ENCODE measurements at regions not wholly inside any gene's neighbourhood (a gene's known extent, or its start where the extent isn't known, plus 50 kb on each side); places are given as distances from the start of the nearest gene placed in this dataset.

DNA sequence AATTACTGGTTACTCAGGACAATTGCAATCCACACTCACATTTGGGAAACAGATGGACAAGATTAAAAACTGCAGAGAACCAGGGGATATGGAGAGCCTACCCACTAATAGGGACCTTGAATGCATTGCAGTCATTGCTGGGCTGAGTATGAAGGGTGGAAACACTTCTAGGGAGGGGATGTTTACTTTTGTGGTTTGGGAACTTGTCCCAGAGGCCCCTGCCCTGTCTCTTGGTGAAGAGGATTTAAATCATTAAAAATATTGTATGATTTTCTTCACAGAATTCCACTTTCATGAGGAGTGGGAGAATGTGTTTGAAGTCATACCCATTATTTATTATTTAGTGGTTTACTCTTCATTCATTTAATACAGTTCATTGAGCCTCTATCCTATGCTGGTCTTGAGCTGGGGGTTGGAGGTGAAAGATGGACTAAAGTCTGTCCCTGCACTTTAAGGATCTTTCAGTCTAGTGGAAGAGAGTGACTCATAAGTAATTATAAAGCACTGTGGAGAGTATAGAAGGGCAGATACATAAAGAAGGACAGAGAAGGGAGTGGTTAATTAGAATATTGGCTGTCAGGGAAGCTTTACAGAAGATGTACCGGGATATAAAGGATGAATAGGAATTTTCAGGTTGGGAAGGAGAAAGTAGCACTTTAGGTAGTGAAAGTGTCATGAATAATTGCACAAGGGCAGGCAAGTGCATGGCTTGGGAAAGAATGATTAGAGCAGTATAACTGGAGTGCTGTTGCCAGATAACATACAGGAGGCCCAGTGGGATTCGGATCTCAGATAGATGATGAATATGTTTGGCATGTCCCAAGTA lies 313.4 kb downstream of the LPIN1 start:
- Histone ChIP-seq H3K9me3 (ENCODE audit: low read depth) (no peaks in the 10 kb centered on the region), H3K4me2 (no peak overlapping the region), H3F3A (ENCODE audit: low read depth) (no peaks in the 10 kb centered on the region), H3K9ac (no peak overlapping the region), H3K79me2 (ENCODE audit: low read depth) (no peaks in the 10 kb centered on the region), H4K20me1 (ENCODE audit: low read depth) (no peaks in the 10 kb centered on the region), H3K4me3 (no peak overlapping the region), H3K36me3 (no peaks in the 10 kb centered on the region), H3K4me1 (peaks cover 8% of the 10 kb centered on the region), H3K27me3 (no peaks in the 10 kb centered on the region), H2AFZ (replicated peaks) (no peak overlapping the region), H3K27ac (no peak overlapping the region)
- DNase-seq (ENCODE audit: low spot score): no peak
- Mint-ChIP-seq H3K36me3 (no peaks in the 10 kb centered on the region), H3K27me3 (ENCODE audit: insufficient read depth, low read depth) (peaks cover 2% of the 10 kb centered on the region), H3K4me1 (peaks cover 15% of the 10 kb centered on the region), H3K27ac (no peak overlapping the region), H3K4me3 (no peak overlapping the region), H3K9me3 (peaks cover 4% of the 10 kb centered on the region)
- no peak for TF ChIP-seq EZH2 (IDR thresholded peaks at IDR 0.05)
- TF ChIP-seq EZH2phosphoT487 (IDR thresholded peaks at IDR 0.05): no peak
- TF ChIP-seq, protein P1, sequence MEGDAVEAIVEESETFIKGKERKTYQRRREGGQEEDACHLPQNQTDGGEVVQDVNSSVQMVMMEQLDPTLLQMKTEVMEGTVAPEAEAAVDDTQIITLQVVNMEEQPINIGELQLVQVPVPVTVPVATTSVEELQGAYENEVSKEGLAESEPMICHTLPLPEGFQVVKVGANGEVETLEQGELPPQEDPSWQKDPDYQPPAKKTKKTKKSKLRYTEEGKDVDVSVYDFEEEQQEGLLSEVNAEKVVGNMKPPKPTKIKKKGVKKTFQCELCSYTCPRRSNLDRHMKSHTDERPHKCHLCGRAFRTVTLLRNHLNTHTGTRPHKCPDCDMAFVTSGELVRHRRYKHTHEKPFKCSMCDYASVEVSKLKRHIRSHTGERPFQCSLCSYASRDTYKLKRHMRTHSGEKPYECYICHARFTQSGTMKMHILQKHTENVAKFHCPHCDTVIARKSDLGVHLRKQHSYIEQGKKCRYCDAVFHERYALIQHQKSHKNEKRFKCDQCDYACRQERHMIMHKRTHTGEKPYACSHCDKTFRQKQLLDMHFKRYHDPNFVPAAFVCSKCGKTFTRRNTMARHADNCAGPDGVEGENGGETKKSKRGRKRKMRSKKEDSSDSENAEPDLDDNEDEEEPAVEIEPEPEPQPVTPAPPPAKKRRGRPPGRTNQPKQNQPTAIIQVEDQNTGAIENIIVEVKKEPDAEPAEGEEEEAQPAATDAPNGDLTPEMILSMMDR (IDR thresholded peaks at IDR 0.05): no peak

GRCh38 chr2:12060886-12061285 lies 314.5 kb downstream of the LPIN1 start:
- Histone ChIP-seq H3K4me3 (no peak overlapping the region), H3K9me3 (ENCODE audit: low read depth) (no peaks in the 10 kb centered on the region), H3K27me3 (no peaks in the 10 kb centered on the region), H4K20me1 (ENCODE audit: low read depth) (no peaks in the 10 kb centered on the region), H3K36me3 (no peaks in the 10 kb centered on the region), H2AFZ (replicated peaks) (no peak overlapping the region), H3K79me2 (ENCODE audit: low read depth) (no peaks in the 10 kb centered on the region), H3K4me1 (peaks cover 8% of the 10 kb centered on the region), H3K4me2 (no peak overlapping the region), H3K9ac (no peak overlapping the region), H3F3A (ENCODE audit: low read depth) (no peaks in the 10 kb centered on the region), H3K27ac (no peak overlapping the region)
- Mint-ChIP-seq H3K36me3 (no peaks in the 10 kb centered on the region), H3K4me3 (no peak overlapping the region), H3K27ac (no peak overlapping the region), H3K4me1 (peaks cover 15% of the 10 kb centered on the region), H3K9me3 (peaks cover 4% of the 10 kb centered on the region), H3K27me3 (ENCODE audit: insufficient read depth, low read depth) (no peaks in the 10 kb centered on the region)
- no peak for DNase-seq (ENCODE audit: low spot score)
- TF ChIP-seq EZH2 (IDR thresholded peaks at IDR 0.05): no peak
- TF ChIP-seq, protein P1 (IDR thresholded peaks at IDR 0.05): no peak
- no peak for TF ChIP-seq EZH2phosphoT487 (IDR thresholded peaks at IDR 0.05)

DNA sequence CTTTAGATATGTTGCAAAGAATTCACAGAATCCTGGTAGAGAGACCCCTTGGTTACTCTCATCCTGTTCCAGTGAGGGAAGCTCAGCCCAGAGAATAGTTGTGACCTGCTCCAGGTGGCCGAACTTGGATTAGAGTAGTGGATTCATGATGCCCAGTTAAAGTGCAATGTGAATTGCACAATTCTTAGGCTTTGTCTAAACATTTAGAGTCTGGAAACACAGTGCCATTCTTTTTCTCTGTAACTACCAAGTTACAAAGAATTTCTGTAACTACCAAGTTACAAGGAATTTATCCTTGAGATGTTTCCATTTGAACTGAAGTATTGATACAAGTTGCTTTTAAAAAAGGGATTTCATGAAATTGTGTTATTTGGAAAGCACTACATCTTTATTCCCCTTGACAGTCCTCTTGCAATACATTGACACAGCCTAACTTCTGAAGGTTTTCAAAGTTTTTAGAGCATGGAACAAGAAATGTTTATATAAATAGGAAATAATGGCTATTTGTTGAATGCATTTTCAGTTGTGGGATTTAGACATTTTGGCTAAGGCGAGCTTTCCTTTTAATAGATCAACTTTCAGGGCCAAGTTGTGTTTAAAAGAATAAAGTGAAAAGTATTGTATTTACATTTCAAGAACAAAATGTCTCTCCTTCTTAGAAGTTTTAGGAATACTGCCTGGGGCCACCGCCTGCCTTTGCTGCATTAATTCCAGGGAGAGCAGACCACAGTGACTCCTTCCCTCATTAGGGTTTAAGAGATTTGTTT lies 315.0 kb downstream of the LPIN1 start:
- Histone ChIP-seq H3K79me2 (ENCODE audit: low read depth) (no peaks in the 10 kb centered on the region), H3K4me2 (no peak overlapping the region)

More for the DNA sequence above, 315.0 kb downstream of the LPIN1 start:
- Mint-ChIP-seq H3K9me3 (peaks cover 4% of the 10 kb centered on the region), H3K36me3 (no peaks in the 10 kb centered on the region), H3K4me1 (peaks cover 14% of the 10 kb centered on the region), H3K4me3 (no peak overlapping the region), H3K27me3 (ENCODE audit: insufficient read depth, low read depth) (no peaks in the 10 kb centered on the region), H3K27ac (no peak overlapping the region)
- Histone ChIP-seq H3K4me1 (peaks cover 8% of the 10 kb centered on the region), H2AFZ (replicated peaks) (no peak overlapping the region), H3F3A (ENCODE audit: low read depth) (no peaks in the 10 kb centered on the region), H3K9me3 (ENCODE audit: low read depth) (no peaks in the 10 kb centered on the region), H3K27me3 (no peaks in the 10 kb centered on the region), H3K27ac (no peak overlapping the region), H4K20me1 (ENCODE audit: low read depth) (no peaks in the 10 kb centered on the region), H3K36me3 (no peaks in the 10 kb centered on the region), H3K9ac (no peak overlapping the region), H3K4me3 (no peak overlapping the region)
- TF ChIP-seq, protein P1 (IDR thresholded peaks at IDR 0.05): no peak
- TF ChIP-seq EZH2 (IDR thresholded peaks at IDR 0.05) (no peak), EZH2phosphoT487 (IDR thresholded peaks at IDR 0.05) (no peak)
- DNase-seq (ENCODE audit: low spot score): no peak
